ENCODE measurements at regions not wholly inside any gene's neighbourhood (a gene's known extent, or its start where the extent isn't known, plus 50 kb on each side); places are given as distances from the start of the nearest gene placed in this dataset.

DNA sequence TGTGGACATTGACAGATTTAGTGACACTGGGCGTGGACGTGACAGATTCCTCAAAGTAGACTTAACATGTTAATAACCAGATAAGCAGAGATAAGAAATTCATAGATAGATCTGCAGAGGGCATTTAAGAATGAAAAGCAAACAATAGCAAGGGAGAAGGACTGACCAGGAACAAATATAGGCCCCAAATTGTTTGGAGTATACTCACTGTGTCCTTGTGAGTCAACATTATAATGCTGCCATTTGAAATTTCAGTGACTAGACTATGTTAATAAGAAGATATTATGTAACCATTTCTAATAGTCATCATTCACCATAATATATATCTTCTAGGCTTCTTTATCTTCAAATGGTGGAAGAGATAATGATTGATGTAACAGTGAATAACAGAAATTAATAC, 78.1 kb upstream of the SLC38A11 start:
- Mint-ChIP-seq H3K27me3 (ENCODE audit: unreplicated experiment) (peaks cover 1% of the 10 kb centered on the region), H3K9me3 (ENCODE audit: unreplicated experiment) (no peaks in the 10 kb centered on the region), H3K4me3 (ENCODE audit: unreplicated experiment) (no peak overlapping the region), H3K4me1 (ENCODE audit: unreplicated experiment) (peaks cover 3% of the 10 kb centered on the region), H3K36me3 (ENCODE audit: low read depth, unreplicated experiment) (no peaks in the 10 kb centered on the region), H3K27ac (ENCODE audit: unreplicated experiment) (no peak overlapping the region)
- no peak for DNase-seq (ENCODE audit: low spot score)
- TF ChIP-seq, protein P1, sequence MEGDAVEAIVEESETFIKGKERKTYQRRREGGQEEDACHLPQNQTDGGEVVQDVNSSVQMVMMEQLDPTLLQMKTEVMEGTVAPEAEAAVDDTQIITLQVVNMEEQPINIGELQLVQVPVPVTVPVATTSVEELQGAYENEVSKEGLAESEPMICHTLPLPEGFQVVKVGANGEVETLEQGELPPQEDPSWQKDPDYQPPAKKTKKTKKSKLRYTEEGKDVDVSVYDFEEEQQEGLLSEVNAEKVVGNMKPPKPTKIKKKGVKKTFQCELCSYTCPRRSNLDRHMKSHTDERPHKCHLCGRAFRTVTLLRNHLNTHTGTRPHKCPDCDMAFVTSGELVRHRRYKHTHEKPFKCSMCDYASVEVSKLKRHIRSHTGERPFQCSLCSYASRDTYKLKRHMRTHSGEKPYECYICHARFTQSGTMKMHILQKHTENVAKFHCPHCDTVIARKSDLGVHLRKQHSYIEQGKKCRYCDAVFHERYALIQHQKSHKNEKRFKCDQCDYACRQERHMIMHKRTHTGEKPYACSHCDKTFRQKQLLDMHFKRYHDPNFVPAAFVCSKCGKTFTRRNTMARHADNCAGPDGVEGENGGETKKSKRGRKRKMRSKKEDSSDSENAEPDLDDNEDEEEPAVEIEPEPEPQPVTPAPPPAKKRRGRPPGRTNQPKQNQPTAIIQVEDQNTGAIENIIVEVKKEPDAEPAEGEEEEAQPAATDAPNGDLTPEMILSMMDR (IDR thresholded peaks at IDR 0.05; ENCODE audit: unreplicated experiment), result no peak

DNA sequence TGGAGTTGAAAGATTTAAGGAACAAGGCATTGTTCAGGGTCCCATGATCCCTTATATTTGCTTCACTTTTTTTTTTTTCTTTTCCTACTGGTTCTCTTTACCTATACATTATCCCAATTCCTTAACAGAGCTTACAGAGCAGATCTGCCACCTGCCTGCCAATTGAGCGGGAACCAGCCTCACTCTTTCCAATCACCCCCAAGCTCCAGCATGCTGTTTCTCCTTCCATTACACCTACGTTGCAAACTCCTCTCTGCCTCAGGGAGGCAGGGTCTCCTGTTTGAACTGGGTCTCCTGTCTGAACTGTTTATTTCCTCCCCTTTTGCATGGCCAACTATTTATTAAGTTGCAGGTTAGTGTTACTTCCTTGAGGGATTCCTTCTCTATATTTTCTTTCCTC, 77.2 kb upstream of the SLC38A11 start:
- Mint-ChIP-seq H3K4me3 (ENCODE audit: unreplicated experiment) (no peak overlapping the region), H3K36me3 (ENCODE audit: low read depth, unreplicated experiment) (no peaks in the 10 kb centered on the region), H3K9me3 (ENCODE audit: unreplicated experiment) (no peaks in the 10 kb centered on the region), H3K4me1 (ENCODE audit: unreplicated experiment) (peaks cover 3% of the 10 kb centered on the region), H3K27ac (ENCODE audit: unreplicated experiment) (no peak overlapping the region), H3K27me3 (ENCODE audit: unreplicated experiment) (peaks cover 1% of the 10 kb centered on the region)
- TF ChIP-seq, protein P1 (IDR thresholded peaks at IDR 0.05; ENCODE audit: unreplicated experiment), result no peak
- DNase-seq (ENCODE audit: low spot score), result no peak

- H3K4me1 Mint-ChIP-seq (ENCODE audit: unreplicated experiment), result no peaks in the 10 kb centered on the region
These were observed 68.9 kb upstream of the SLC38A11 start for GRCh38 chr2:165024199-165024598.

DNA sequence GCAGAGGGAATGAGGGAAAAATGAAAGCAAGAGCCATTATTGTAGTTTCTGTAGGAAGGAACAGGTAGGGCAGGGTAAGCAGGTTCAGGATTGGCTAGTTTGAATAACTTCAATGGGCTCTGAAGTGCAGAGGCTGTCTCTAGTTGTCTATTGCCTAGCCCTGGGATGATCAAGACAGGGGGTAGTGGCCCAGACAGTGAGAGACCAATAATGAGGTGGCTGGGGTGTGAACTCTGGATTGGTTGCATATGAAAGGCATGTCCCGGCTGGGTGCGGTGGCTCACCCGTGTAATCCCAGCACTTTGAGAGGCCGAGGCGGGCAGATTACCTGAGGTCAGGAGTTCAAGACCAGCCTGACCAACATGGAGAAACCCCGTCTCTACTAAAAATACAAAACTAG, 67.5 kb upstream of the SLC38A11 start:
- H3K27me3 Mint-ChIP-seq (ENCODE audit: unreplicated experiment), result no peaks in the 10 kb centered on the region
- H3K27ac Mint-ChIP-seq (ENCODE audit: unreplicated experiment), result no peak overlapping the region
- H3K9me3 Mint-ChIP-seq (ENCODE audit: unreplicated experiment), result no peaks in the 10 kb centered on the region
- no peaks in the 10 kb centered on the region for H3K36me3 Mint-ChIP-seq (ENCODE audit: low read depth, unreplicated experiment)
- TF ChIP-seq, protein P1 (IDR thresholded peaks at IDR 0.05; ENCODE audit: unreplicated experiment), result no peak
- DNase-seq (ENCODE audit: low spot score), result no peak
- H3K4me1 Mint-ChIP-seq (ENCODE audit: unreplicated experiment), result no peaks in the 10 kb centered on the region
- no peak overlapping the region for H3K4me3 Mint-ChIP-seq (ENCODE audit: unreplicated experiment)

More at GRCh38 chr2:165024199-165024598, 68.9 kb upstream of the SLC38A11 start:
- H3K27me3 Mint-ChIP-seq (ENCODE audit: unreplicated experiment), result no peaks in the 10 kb centered on the region
- TF ChIP-seq, protein P1 (IDR thresholded peaks at IDR 0.05; ENCODE audit: unreplicated experiment), result no peak
- no peaks in the 10 kb centered on the region for H3K36me3 Mint-ChIP-seq (ENCODE audit: low read depth, unreplicated experiment)
- no peak overlapping the region for H3K4me3 Mint-ChIP-seq (ENCODE audit: unreplicated experiment)
- no peak overlapping the region for H3K27ac Mint-ChIP-seq (ENCODE audit: unreplicated experiment)
- H3K9me3 Mint-ChIP-seq (ENCODE audit: unreplicated experiment), result no peaks in the 10 kb centered on the region
- DNase-seq (ENCODE audit: low spot score), result no peak

- H3K36me3 Mint-ChIP-seq (ENCODE audit: low read depth, unreplicated experiment), result no peaks in the 10 kb centered on the region
- no peak overlapping the region for H3K4me3 Mint-ChIP-seq (ENCODE audit: unreplicated experiment)
- no peak for DNase-seq (ENCODE audit: low spot score)
- H3K4me1 Mint-ChIP-seq (ENCODE audit: unreplicated experiment), result no peaks in the 10 kb centered on the region
- H3K27me3 Mint-ChIP-seq (ENCODE audit: unreplicated experiment), result no peaks in the 10 kb centered on the region
- TF ChIP-seq, protein P1 (IDR thresholded peaks at IDR 0.05; ENCODE audit: unreplicated experiment), result no peak
- H3K9me3 Mint-ChIP-seq (ENCODE audit: unreplicated experiment), result no peaks in the 10 kb centered on the region
- no peak overlapping the region for H3K27ac Mint-ChIP-seq (ENCODE audit: unreplicated experiment)
These were observed 62.8 kb upstream of the SLC38A11 start for GRCh38 chr2:165017966-165018596.

Data from endothelial cell (in vitro differentiated cells).